Natural killer cell treated with Interleukin-12 subunit alpha and Interleukin-12 subunit beta and Interleukin-15 and Interleukin-18, amount 100 ng/mL, for 72 hours (primary cell): ENCODE measurements at regions not wholly inside any gene's neighbourhood (a gene's known extent, or its start where the extent isn't known, plus 50 kb on each side); places are given as distances from the start of the nearest gene placed in this dataset.
"Not testable (repeated sequence)": the region's sequence is repeated elsewhere in the genome, so short reads cannot be mapped to it uniquely, and the experiment has no call there.

Experiments used
- ATAC-seq, 2 donors: fragments of 150-1000 bp; cut with Tn5 transposase in 1 of 2; sonication (Bioruptor Pico), chemical (Tn5 transposase) in 1 of 2; 2 replicates each; pipeline ENCODE4 v1.10.0; 2021
- DNase-seq: peaks from one replicate; pipeline ENCODE4 v3.0.0; 2022; ENCODE audit warnings: low spot score
- H3K27ac Mint-ChIP-seq, 2 donors: 1 replicate in 1 of 2; 2 replicates in 1 of 2; pipeline ENCODE4 v1.8.0; 2022; ENCODE audit warnings: mixed read lengths in 2 of 2, mild to moderate bottlenecking in 1 of 2, moderate library complexity in 1 of 2
- H3K27me3 Mint-ChIP-seq, 2 donors: 1 replicate in 1 of 2; 2 replicates in 1 of 2; pipeline ENCODE4 v1.8.0; 2022; ENCODE audit warnings: mixed read lengths in 2 of 2
- H3K36me3 Mint-ChIP-seq: one replicate; pipeline ENCODE4 v1.8.0; 2022; ENCODE audit warnings: mixed read lengths
- H3K4me1 Mint-ChIP-seq, 2 donors: 1 replicate in 1 of 2; 2 replicates in 1 of 2; pipeline ENCODE4 v1.8.0; 2022; ENCODE audit warnings: low read depth in 2 of 2, mixed read lengths in 2 of 2, mild to moderate bottlenecking in 1 of 2
- H3K4me3 Mint-ChIP-seq: one replicate; pipeline ENCODE4 v1.8.0; 2022; ENCODE audit warnings: mixed read lengths
- H3K9me3 Mint-ChIP-seq: 2 replicates; pipeline ENCODE4 v1.8.0; 2022; ENCODE audit warnings: mixed read lengths

GRCh38 chr15:75775296-75776064 is 62.8 kb upstream of the CSPG4 start:
- Mint-ChIP-seq H3K36me3 (no peaks in the 10 kb centered on the region), H3K4me3 (no peak overlapping the region), H3K27me3 (peaks cover 15 to 25% of the 10 kb centered on the region in 2 donors), H3K4me1 (peaks cover 7 to 8% of the 10 kb centered on the region in 2 donors), H3K9me3 (no peaks in the 10 kb centered on the region), H3K27ac (peak overlapping the region in 1 of 2 donors; percentile 28)
- ATAC-seq (no peak), DNase-seq (no peak)

- DNase-seq, H3K4me3 Mint-ChIP-seq, H3K36me3 Mint-ChIP-seq, H3K4me1 Mint-ChIP-seq, ATAC-seq, H3K9me3 Mint-ChIP-seq, H3K27ac Mint-ChIP-seq: not testable (repeated sequence)
- H3K27me3 Mint-ChIP-seq: peaks cover under 1 to 12% of the 10 kb centered on the region in 2 donors
Observed at GRCh38 chr15:75773974-75774373, 61.3 kb upstream of the CSPG4 start.

- not testable (repeated sequence) for H3K27ac Mint-ChIP-seq, DNase-seq, ATAC-seq, H3K9me3 Mint-ChIP-seq, H3K4me1 Mint-ChIP-seq, H3K36me3 Mint-ChIP-seq, H3K27me3 Mint-ChIP-seq, H3K4me3 Mint-ChIP-seq
Observed at GRCh38 chr15:75771054-75771453, 58.4 kb upstream of the CSPG4 start.

GRCh38 chr15:75770131-75770530 is 57.5 kb upstream of the CSPG4 start:
- no peak for DNase-seq

GRCh38 chr15:75768526-75768925 is 55.9 kb upstream of the CSPG4 start:
- H3K4me1 Mint-ChIP-seq, ATAC-seq, H3K27me3 Mint-ChIP-seq, H3K27ac Mint-ChIP-seq, H3K4me3 Mint-ChIP-seq, H3K36me3 Mint-ChIP-seq, H3K9me3 Mint-ChIP-seq, DNase-seq: not testable (repeated sequence)

More at GRCh38 chr15:75770131-75770530, 57.5 kb upstream of the CSPG4 start:
- Mint-ChIP-seq H3K4me1 (no peaks in the 10 kb centered on the region), H3K27me3 (peaks cover 0 to 2% of the 10 kb centered on the region in 2 donors), H3K36me3 (no peaks in the 10 kb centered on the region), H3K4me3 (no peak overlapping the region), H3K27ac (no peak overlapping the region), H3K9me3 (no peaks in the 10 kb centered on the region)
- no peak for ATAC-seq

GRCh38 chr15:75765551-75766305 is 53.1 kb upstream of the CSPG4 start:
- DNase-seq, ATAC-seq, H3K27ac Mint-ChIP-seq: not testable (repeated sequence)

GRCh38 chr15:75764845-75765550 is 52.4 kb upstream of the CSPG4 start:
- not testable (repeated sequence) for H3K4me1 Mint-ChIP-seq, H3K4me3 Mint-ChIP-seq, H3K36me3 Mint-ChIP-seq, H3K27ac Mint-ChIP-seq, ATAC-seq, DNase-seq, H3K27me3 Mint-ChIP-seq, H3K9me3 Mint-ChIP-seq

More at GRCh38 chr15:75765551-75766305, 53.1 kb upstream of the CSPG4 start:
- not testable (repeated sequence) for H3K4me3 Mint-ChIP-seq, H3K9me3 Mint-ChIP-seq, H3K36me3 Mint-ChIP-seq, H3K27me3 Mint-ChIP-seq, H3K4me1 Mint-ChIP-seq

- not testable (repeated sequence) for H3K27ac Mint-ChIP-seq, H3K9me3 Mint-ChIP-seq
Observed at GRCh38 chr15:75763635-75764600, 51.3 kb upstream of the CSPG4 start.

GRCh38 chr15:75763137-75763611 is 50.5 kb upstream of the CSPG4 start:
- ATAC-seq (no peak), DNase-seq (no peak)
- H3K9me3 Mint-ChIP-seq: no peaks in the 10 kb centered on the region
- peaks cover 10 to 12% of the 10 kb centered on the region in 2 donors for H3K4me1 Mint-ChIP-seq
- H3K36me3 Mint-ChIP-seq: no peaks in the 10 kb centered on the region
- H3K4me3 Mint-ChIP-seq: no peak overlapping the region
- peaks cover 0 to 5% of the 10 kb centered on the region in 2 donors for H3K27me3 Mint-ChIP-seq
- no peak overlapping the region for H3K27ac Mint-ChIP-seq

More at GRCh38 chr15:75763635-75764600, 51.3 kb upstream of the CSPG4 start:
- DNase-seq, H3K4me3 Mint-ChIP-seq, H3K36me3 Mint-ChIP-seq, H3K4me1 Mint-ChIP-seq, H3K27me3 Mint-ChIP-seq: not testable (repeated sequence)
- peak in 1 of 2 donors; percentile 48 for ATAC-seq
